Transverse colon (tissue), 4 donors: ENCODE measurements at regions not wholly inside any gene's neighbourhood (a gene's known extent, or its start where the extent isn't known, plus 50 kb on each side); places are given as distances from the start of the nearest gene placed in this dataset.

Experiments
- POLR2AphosphoS5 ChIP-seq, 3 donors: sonication (generic); formaldehyde crosslinking; IDR thresholded peaks; one replicate each; pipeline ENCODE4 v1.6.1; 2016; ENCODE audit warnings: antibody characterized with exemption in 3 of 3
- TF ChIP-seq, protein P1 (sequence below), 5 experiments: fragments of 200-600 bp in 3 of 5; fragments of 450-650 bp in 2 of 5; sonication (generic) in 3 of 5; IDR thresholded peaks; 1 replicate in 2 of 5; 2 replicates in 3 of 5; pipeline ENCODE4 v1.5.1; 2016 to 2017; ENCODE audit warnings: antibody characterized with exemption in 5 of 5, inconsistent platforms in 3 of 5, mild to moderate bottlenecking in 2 of 5, moderate library complexity in 1 of 5

GRCh38 chr10:44468525-44468924 is 83.6 kb upstream of the CXCL12 start:
- TF ChIP-seq, protein P1, sequence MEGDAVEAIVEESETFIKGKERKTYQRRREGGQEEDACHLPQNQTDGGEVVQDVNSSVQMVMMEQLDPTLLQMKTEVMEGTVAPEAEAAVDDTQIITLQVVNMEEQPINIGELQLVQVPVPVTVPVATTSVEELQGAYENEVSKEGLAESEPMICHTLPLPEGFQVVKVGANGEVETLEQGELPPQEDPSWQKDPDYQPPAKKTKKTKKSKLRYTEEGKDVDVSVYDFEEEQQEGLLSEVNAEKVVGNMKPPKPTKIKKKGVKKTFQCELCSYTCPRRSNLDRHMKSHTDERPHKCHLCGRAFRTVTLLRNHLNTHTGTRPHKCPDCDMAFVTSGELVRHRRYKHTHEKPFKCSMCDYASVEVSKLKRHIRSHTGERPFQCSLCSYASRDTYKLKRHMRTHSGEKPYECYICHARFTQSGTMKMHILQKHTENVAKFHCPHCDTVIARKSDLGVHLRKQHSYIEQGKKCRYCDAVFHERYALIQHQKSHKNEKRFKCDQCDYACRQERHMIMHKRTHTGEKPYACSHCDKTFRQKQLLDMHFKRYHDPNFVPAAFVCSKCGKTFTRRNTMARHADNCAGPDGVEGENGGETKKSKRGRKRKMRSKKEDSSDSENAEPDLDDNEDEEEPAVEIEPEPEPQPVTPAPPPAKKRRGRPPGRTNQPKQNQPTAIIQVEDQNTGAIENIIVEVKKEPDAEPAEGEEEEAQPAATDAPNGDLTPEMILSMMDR (IDR thresholded peaks at IDR 0.05), result no peak
- no peak for TF ChIP-seq POLR2AphosphoS5 (IDR thresholded peaks at IDR 0.05)
